ENCODE measurements at regions not wholly inside any gene's neighbourhood (a gene's known extent, or its start where the extent isn't known, plus 50 kb on each side); places are given as distances from the start of the nearest gene placed in this dataset.
"Not testable (repeated sequence)": the region's sequence is repeated elsewhere in the genome, so short reads cannot be mapped to it uniquely, and the experiment has no call there.

DNA sequence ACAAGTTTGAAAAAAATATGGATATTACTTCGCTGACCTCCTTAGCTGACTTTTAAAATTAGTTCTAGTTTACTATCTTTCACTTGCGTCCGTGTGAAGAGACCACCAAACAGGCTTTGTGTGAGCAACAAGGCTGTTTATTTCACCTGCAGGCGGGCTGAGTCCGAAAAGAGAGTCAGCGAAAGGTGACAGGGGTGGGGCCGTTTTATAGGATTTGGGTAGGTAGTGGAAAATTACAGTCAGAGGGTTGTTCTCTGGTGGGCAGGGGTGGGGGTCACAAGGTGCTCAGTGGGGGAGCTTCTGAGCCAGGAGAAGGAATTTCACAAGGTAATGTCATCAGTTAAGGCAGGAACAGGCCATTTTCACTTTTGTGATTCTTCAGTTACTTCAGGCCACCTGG lies 203.7 kb downstream of the POM121L12 start:
- DNase-seq = not testable (repeated sequence)

GRCh38 chr7:53245721-53246120 lies 210.3 kb downstream of the POM121L12 start:
- DNase-seq = no peak

DNA sequence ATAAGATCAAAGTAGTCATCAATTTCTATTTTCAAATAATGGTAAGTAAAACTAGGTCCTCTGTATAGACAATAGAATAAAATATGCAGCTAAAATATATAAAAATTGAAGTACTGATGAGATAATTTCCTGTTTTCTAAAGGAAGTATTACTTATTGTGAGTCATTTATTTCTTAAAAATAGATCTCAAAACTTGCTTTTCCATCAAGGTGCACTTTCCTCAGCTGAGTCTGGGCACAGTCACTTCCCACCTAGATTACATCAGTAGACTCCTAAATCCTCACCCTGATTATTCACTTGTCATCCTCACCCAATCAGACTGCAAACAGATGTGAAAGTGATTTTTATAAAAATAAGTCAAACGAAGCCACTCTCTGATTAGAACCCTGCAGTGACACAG lies 211.5 kb downstream of the POM121L12 start:
- no peak for DNase-seq

DNA sequence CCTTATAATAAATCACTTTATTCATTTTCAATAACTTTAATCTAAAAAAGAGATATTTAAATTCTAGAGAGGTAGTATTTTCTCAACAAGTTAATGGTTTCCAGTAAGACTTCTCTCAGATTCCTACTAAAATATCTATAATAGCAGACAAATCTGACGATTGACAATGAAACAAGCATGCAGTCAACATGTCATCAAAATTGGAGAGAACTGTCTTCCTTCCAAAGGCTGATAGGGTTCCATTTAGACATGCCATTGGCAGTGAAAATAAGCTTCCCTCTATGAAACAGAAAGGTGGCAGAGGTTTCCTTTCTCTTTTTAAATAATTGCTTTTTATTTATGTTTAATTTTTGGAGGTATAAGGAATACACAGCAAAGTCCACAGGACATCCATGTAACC lies 217.1 kb downstream of the POM121L12 start:
- DNase-seq = no peak

- DNase-seq = no peak
Measured at GRCh38 chr7:53272081-53272480, 236.6 kb downstream of the POM121L12 start.

DNA sequence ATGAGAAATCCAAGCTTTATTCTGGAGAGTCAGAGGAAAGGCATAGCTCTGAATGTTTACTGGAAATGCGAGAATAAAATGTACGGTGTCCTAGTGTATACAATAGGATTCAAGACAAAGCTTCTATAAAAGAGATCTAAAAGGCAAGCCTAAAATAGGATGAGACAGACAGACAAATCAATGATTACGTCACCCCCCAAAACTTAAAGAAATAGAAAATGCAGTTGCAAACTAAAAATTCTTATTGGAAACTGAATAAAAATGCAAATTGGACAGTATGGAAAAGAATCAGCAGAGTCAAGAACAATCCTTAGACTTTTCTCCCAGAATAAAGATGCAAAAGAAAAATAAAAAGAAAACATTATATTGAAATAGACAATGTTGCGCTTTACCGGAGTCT lies 245.9 kb downstream of the POM121L12 start:
- DNase-seq = no peak

DNA sequence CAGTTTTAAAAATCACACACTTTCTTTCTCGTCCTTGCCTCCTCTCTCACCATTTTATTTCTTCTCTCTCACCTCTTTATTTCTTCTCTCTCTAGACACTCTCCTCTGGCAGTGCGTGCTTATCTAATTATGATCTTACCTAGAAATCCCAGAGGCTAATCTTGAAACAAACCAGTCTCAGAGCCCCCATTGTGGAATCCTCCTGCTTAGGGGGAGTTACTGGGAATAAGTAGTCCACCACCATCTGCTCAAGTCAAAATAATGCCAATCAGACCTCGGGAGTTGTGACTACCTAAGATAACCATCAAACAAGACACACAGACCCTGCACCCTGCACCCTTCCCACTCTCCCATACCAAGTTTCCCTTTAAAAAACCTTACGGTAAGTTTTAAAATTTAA lies 256.9 kb downstream of the POM121L12 start:
- DNase-seq = no peak

DNA sequence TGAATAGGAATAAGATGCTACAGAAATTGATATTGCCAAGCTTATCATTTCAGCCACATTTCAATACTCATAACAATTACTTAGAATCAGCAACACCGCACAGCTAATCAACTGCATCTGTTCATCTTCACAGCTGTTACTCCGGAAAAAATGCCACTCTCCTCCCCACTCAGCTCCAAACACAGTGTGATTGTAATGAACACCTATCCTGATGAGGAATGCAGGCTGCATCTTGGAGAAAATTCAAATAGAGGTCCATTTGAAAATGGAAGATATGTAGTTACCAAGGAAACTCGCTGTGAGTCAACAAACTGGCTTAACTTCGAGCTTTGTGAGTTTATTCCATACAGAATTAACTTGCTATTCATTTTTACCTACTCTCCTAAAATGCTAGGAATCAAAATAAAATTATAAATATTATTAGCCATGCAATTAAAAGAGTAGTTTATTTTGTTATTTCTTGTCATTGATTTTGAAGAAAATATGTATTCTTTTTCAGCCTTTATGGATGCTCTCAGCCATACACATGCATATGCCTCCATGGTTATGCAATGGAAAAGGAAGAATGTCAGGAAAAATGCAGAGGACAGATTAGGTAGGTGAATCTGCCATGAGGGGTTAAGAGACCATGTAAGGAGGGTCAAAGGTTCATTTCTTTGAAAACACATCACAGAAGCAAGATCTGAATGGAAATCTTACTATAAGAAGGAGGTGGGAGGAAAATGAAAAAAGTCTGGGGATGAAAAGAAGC lies 267.2 kb downstream of the POM121L12 start:
- no peak for DNase-seq

- no peak for DNase-seq
Measured at GRCh38 chr7:53303781-53304180, 268.3 kb downstream of the POM121L12 start.

- DNase-seq = no peak
Measured at GRCh38 chr7:53306846-53307245, 271.4 kb downstream of the POM121L12 start.

DNA sequence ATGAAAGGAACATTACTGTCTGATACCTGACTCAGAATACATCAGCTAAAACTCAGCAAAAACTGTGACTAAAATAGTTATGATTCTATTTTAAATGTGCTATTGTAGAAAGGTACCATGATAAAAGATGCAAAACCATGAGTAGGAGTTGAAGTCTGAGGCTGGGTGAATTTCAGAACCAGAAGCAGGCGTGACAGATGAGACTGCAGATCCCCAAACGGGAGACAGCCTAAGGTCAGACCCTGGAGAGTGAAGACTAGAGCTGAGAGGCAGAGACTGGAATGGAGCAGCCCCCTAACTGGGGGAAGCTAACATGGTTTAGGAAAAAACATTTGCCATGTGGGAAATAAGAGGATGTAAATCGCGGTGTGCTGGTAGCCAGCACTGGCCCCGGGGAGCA lies 275.8 kb downstream of the POM121L12 start:
- no peak for DNase-seq

DNA sequence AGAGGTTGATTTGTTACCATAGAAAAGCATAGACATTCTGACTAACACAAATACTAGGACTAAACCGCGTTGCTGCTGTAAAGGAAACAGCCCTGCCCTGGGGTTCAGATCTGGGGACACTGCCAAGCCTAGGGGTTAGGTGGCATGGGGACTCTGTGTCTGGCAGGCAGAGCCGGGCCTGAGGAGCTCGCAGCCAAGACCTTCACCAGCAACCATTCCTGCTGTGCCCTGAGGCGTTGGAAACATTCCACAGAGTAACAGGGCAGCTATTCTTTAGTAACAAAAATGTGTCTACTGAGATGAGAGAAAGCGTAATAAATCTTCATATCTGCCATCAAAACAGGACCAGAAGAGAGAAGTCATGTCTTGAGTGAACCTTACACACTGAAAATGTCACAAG lies 280.5 kb downstream of the POM121L12 start:
- peak; percentile 49 for DNase-seq

DNA sequence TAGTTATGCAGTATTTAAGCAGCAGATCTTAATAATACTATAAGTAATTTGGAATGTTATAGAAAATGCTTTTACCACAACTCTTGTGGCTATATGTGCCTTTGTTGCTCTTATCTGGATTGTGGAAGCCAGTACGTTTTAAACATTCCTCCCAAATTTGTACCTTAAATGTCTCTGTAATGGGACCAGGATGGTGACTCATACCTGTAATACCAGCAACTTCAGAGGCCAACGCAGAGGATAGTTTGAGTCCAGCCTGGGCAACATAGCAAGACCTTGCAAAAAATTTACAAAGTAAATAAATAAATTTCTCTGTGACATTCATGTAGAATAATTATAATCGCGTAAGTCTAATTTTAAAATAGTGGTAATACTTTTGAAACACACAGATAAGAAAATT lies 283.1 kb downstream of the POM121L12 start:
- no peak for DNase-seq

DNA sequence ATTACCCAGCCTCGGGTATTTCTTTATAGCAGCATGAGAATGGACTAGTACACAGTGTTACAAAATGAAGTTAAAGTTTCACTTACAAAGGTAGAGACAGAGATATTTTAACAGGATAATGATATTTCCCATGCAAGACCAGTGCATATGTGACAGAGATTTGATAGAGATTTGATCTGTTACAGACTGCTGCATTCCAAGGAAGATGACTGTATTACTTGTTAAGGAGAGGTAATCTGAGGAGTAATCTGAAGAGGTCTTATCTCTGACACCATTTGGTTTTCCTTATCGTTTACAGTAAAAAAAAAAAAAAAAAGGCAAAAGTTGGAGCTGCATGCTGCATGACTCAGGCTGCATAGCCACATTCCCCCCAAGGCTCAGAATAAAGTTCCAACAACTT lies 289.6 kb downstream of the POM121L12 start:
- peak; percentile 37 for DNase-seq

DNA sequence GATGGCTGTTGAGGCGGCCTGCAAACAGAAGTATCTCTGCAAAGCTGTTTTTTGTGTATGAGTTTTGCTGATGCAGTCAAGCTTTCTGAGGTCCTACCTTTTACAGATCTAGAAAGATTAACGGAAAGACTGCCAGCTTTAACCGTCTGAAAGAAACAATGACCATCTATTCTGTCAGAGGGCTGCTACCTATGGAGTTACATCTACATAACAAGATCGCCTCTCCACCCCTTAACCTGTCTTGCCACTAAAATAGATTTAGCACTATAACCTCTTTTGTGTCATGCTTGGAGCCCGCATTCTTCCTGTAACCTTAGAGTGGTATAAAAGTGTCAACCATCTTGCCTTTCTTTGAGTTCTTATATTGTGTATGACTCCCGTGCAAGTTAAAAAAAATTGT lies 291.2 kb downstream of the POM121L12 start:
- no peak for DNase-seq

GRCh38 chr7:53336105-53336668 lies 300.8 kb downstream of the POM121L12 start:
- DNase-seq = no peak

DNA sequence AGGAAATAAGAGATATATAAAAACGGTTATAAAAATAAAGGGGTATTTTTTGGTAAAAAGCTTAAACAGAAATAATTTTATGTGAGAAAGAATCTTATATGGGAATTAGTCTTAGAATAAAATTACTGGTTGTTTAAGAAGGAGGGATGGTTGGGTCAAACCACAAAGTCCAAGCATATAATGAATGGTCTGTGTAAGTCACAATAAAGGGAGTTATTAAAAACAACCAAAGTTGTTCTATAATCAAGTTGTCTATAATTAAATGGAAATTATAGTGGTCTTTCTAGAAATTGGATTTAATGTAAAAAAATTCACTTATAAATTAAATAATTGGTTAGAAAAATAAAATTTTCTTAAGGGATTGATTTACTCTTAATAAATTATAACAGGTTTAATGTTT lies 304.8 kb downstream of the POM121L12 start:
- no peak for DNase-seq

DNA sequence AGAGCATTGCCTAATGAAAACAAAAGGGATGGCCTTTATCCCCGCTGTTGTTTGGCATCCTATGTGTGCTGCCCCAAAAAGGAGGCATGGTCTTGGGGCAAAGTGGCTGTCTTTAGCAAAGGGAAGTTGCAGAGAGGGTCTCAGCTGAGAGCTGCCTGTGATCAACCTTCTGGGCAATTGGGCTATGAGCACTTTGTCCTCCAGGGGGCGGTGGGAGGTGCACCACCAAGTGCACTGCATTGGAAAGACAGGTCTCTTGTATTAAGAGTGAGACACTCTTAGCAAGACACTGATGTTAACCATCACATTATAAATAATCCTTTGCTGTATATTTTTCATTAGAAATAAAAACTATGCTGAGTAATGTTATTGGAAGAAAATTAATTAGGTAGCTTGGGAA lies 314.8 kb downstream of the POM121L12 start:
- DNase-seq = no peak

DNA sequence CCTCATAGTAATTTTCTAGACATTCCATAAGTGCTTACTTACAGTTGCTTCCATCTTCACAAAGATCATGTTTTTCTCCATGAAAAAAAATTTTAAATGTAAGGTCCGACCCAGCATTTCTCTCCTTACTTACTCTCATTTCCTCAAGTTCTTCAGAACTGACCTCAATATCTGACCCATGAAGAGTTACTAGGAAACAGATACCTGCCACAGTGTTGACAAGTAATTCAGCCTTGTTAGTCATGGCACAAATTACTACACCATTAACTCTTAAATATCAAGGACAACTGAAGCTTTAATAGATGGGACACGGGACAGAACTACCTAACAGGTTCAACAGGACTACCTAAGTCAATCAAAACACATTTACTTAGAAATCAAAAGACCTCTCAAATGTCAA lies 316.2 kb downstream of the POM121L12 start:
- DNase-seq = no peak

DNA sequence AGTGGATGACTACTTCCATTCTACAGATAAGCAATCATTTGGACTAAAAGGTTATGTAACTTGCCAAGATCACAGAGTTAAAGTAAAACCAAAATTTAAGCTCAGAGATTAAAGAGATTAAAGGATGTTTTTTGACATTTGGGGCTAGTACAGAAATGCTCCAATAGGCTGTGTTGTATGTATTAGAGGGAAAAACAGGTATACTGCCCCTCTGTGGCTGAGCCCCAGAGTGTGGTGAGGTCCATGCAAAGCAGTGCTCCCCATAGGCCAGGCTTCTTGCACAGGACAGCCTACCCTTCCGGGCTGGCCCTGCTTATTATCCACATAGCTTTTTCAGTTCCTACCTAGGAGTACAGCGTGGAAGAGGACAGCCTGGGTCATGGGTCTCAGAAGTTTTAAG lies 322.8 kb downstream of the POM121L12 start:
- no peak for DNase-seq

DNA sequence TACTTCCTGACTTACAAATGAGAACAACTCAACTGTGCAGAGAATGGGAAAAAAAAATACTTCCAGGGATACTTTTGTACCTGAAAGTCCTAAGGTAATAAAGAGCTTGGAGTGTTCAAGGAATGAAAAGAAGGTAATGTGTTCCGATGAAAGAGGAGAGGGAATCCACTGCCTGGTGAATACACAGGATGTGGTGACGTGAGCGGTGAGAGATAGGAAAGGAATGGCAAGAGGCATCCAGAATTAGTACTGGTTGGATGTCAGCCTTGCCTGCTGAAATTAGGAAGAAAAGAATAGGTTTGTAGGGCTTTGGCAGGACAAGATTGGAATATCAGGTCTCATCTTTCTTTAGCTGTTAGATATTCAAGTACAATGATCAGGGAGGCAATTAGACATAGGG lies 347.7 kb downstream of the POM121L12 start:
- DNase-seq = peak; percentile 63

DNA sequence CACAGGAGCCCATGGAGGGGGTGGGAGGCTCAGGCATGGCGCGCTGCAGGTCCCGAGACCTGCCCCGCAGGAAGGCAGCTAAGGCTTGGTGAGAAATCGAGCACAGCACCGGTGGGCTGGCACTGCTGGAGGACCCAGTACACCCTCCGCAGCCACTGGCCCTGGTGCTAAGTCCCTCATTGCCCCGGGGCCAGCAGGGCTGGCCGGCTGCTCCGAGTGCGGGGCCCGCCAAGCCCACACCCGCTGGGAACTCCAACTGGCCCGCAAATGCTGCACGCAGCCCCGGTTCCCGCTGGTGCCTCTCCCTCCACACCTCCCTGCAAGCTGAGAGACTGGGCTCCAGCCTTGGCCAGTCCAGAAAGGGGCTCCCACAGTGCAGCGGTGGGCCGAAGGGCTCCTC lies 349.8 kb downstream of the POM121L12 start:
- DNase-seq = not testable (repeated sequence)

DNA sequence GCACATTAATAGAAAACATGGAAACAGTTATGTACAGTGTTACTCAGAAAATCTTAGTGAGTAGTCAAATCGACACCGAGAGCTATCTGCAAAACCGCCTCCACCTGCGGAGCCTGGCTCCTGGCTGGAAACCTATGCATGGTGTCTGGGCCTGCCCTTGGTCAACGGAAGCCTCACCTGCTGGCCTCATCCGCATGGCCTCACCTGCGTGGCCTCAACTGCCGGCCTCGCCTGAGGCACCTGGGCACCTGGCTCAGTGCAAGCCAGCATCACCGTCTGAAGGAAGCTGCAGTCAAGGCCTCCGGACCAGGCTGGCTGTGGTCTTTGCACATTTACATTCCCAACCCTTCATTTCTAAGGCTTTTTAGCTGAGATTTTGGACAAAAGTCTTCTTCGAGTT lies 352.1 kb downstream of the POM121L12 start:
- DNase-seq = no peak

GRCh38 chr7:53397911-53398310 lies 362.5 kb downstream of the POM121L12 start:
- no peak for DNase-seq

GRCh38 chr7:53398566-53398965 lies 363.1 kb downstream of the POM121L12 start:
- DNase-seq = no peak
